ENCODE measurements at regions not wholly inside any gene's neighbourhood (a gene's known extent, or its start where the extent isn't known, plus 50 kb on each side); places are given as distances from the start of the nearest gene placed in this dataset.

DNA sequence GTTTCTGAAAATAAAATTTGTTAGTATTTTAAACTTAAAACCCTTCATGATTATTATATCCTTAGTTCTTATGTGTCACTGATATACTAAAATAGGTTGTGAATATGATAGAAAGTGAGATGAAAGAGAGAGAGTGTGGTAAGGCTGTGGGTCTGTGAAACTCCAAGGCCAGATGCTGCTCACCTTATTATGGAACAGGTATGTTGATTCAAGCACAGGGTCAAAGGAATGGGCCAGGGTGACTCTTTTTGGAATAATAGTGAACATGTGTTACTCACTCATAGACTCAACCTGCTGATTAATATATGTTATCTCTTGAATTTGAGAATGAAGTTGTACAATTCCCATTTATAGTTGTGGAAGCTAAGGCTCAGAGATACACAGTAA lies 70.7 kb upstream of the FN1 start (continued):
- TF ChIP-seq, protein P1, sequence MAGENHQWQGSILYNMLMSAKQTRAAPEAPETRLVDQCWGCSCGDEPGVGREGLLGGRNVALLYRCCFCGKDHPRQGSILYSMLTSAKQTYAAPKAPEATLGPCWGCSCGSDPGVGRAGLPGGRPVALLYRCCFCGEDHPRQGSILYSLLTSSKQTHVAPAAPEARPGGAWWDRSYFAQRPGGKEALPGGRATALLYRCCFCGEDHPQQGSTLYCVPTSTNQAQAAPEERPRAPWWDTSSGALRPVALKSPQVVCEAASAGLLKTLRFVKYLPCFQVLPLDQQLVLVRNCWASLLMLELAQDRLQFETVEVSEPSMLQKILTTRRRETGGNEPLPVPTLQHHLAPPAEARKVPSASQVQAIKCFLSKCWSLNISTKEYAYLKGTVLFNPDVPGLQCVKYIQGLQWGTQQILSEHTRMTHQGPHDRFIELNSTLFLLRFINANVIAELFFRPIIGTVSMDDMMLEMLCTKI (IDR thresholded peaks at IDR 0.05; ENCODE audit: partially characterized antibody): no peak
- TF ChIP-seq NCOA6 (IDR thresholded peaks at IDR 0.05): no peak
- TF ChIP-seq, protein P2, sequence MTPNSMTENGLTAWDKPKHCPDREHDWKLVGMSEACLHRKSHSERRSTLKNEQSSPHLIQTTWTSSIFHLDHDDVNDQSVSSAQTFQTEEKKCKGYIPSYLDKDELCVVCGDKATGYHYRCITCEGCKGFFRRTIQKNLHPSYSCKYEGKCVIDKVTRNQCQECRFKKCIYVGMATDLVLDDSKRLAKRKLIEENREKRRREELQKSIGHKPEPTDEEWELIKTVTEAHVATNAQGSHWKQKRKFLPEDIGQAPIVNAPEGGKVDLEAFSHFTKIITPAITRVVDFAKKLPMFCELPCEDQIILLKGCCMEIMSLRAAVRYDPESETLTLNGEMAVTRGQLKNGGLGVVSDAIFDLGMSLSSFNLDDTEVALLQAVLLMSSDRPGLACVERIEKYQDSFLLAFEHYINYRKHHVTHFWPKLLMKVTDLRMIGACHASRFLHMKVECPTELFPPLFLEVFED (CRISPR knock-in tag; conservative IDR thresholded peaks at IDR 0.05): no peak

DNA sequence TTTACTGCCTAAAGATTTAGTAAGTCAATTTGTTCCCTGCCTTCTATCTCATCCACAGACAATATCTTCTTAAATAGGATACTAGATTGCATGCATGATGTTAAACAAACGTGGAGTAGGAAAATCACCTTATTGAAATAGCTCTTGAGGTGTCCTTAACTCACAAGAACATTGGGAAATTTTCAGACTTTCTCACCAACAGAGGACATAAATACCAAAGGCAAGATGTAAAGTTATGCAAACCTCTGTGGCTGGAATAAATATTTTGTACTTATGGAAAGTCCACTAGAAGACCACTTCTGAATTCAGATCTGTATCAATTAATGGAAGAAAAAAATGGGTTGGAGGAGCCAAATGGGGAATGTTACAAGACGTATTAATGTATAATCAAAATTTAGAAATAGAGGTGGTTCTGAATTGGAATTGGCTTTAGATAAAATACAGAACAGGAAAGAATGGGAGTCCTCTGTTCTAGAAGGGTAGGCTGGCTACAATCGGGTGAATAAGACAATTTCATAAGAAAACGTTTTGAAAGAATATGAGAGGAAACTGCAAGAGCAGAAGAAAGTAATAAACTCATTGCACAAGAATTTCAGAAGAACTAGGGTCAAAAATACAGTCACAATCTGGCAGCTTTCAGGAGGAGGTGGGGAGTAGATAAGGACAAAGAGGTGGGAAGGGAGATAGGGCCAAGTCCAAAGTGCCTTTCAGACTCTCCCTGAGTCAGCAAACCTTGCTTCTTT lies 69.3 kb upstream of the FN1 start:
- FAIRE-seq: peak; percentile 88
- POLR2A ChIA-PET: interaction anchor here (0.7 kb wide), 2 partner anchors 31 to 172 kb away, joined by 3 read pairs; no protein-coding TSS in a partner anchor
- in situ Hi-C loops (cut with MboI): no loop called here
- TF ChIP-seq CREM (IDR thresholded peaks at IDR 0.05; ENCODE audit: low read depth) (0 out of 2 replicates have a peak, but pooled peaks have one; percentile 20), PML (IDR thresholded peaks at IDR 0.05; ENCODE audit: low read length) (peak; percentile 74), HMG20A (CRISPR knock-in tag; conservative IDR thresholded peaks at IDR 0.05) (no peak), SRSF1 (IDR thresholded peaks at IDR 0.05; ENCODE audit: low read depth, low read length) (no peak), NCOA1 (IDR thresholded peaks at IDR 0.05; ENCODE audit: low read depth) (peak; percentile 39; the same call in 1 of the 2 replicates), DPF2 (IDR thresholded peaks at IDR 0.05) (peak; percentile 96), RCOR1 (IDR thresholded peaks at IDR 0.05; ENCODE audit: borderline replicate concordance in 1 of 2, low read depth in 2 of 2, low read length in 2 of 2) (peak in 1 of 2 experiments; percentile 94; a peak in 2 of 4 replicates), CBFA2T2 (conservative IDR thresholded peaks at IDR 0.05) (peak; percentile 90), TBL1XR1 (IDR thresholded peaks at IDR 0.05; ENCODE audit: low read length in 2 of 2) (peak in 1 of 2 experiments; percentile 77; a peak in 2 of 4 replicates)
- TF ChIP-seq, protein P3, sequence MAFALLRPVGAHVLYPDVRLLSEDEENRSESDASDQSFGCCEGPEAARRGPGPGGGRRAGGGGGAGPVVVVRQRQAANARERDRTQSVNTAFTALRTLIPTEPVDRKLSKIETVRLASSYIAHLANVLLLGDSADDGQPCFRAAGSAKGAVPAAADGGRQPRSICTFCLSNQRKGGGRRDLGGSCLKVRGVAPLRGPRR (CRISPR knock-in tag; IDR thresholded peaks at IDR 0.05): no peak
- TF ChIP-seq, protein P4, sequence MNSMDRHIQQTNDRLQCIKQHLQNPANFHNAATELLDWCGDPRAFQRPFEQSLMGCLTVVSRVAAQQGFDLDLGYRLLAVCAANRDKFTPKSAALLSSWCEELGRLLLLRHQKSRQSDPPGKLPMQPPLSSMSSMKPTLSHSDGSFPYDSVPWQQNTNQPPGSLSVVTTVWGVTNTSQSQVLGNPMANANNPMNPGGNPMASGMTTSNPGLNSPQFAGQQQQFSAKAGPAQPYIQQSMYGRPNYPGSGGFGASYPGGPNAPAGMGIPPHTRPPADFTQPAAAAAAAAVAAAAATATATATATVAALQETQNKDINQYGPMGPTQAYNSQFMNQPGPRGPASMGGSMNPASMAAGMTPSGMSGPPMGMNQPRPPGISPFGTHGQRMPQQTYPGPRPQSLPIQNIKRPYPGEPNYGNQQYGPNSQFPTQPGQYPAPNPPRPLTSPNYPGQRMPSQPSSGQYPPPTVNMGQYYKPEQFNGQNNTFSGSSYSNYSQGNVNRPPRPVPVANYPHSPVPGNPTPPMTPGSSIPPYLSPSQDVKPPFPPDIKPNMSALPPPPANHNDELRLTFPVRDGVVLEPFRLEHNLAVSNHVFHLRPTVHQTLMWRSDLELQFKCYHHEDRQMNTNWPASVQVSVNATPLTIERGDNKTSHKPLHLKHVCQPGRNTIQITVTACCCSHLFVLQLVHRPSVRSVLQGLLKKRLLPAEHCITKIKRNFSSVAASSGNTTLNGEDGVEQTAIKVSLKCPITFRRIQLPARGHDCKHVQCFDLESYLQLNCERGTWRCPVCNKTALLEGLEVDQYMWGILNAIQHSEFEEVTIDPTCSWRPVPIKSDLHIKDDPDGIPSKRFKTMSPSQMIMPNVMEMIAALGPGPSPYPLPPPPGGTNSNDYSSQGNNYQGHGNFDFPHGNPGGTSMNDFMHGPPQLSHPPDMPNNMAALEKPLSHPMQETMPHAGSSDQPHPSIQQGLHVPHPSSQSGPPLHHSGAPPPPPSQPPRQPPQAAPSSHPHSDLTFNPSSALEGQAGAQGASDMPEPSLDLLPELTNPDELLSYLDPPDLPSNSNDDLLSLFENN (IDR thresholded peaks at IDR 0.05; ENCODE audit: low read depth in 2 of 2, low read length in 2 of 2): peak in 1 of 2 experiments; percentile 78; a peak in 1 of 4 replicates

More for the DNA sequence above, 69.3 kb upstream of the FN1 start:
- peak overlapping the region in 1 of 2 experiments; percentile 40; a peak in 1 of 4 replicates for H3K9ac ChIP-seq (ENCODE audit: insufficient read depth in 1 of 2, low read depth in 2 of 2, low read length in 2 of 2)
- no peaks in the 10 kb centered on the region for H4K20me1 ChIP-seq (replicated peaks; ENCODE audit: control insufficient read depth, insufficient read depth, low read length)
- intact Hi-C loops (cut with micrococcal nuclease): loop anchor here (10.0 kb wide), 1 partner anchor 110 kb away; no protein-coding TSS in a partner anchor
- no peaks in the 10 kb centered on the region for H3K9me3 ChIP-seq (replicated peaks; ENCODE audit: control insufficient read depth, insufficient read depth, low read depth, low read length)
- H3K4me3 ChIP-seq: no peak overlapping the region
- WGBS (ENCODE audit: insufficient coverage, low coverage, missing lambda C conversion rate): 7% methylated on average over 4 of the region's 4 CpGs
- no peaks in the 10 kb centered on the region for H3K27me3 ChIP-seq (ENCODE audit: control insufficient read depth in 2 of 2, insufficient read depth in 2 of 2, low read length in 2 of 2)
- H3K79me2 ChIP-seq (ENCODE audit: control insufficient read depth, insufficient read depth, low read length): no peaks in the 10 kb centered on the region
- CTCF ChIA-PET (ENCODE audit: low intra/inter-chr PET ratio): no interaction called here
- ATAC-seq: peak; percentile 92
- peaks cover 11 to 19% of the 10 kb centered on the region in 2 experiments; a peak in 4 of 5 replicates for H3K4me1 ChIP-seq (replicated peaks in 1 of 2; ENCODE audit: control insufficient read depth in 2 of 2, insufficient read depth in 2 of 2, low read length in 2 of 2)
- no TSS peak for BruUV-seq (replicated peaks)
- peak overlapping the region; percentile 20 for H2AFZ ChIP-seq (ENCODE audit: low read depth, low read length)
- no peaks in the 10 kb centered on the region for H3K9me1 ChIP-seq (ENCODE audit: control insufficient read depth, insufficient read depth, low read length)
- no peaks in the 10 kb centered on the region for H3K36me3 ChIP-seq (ENCODE audit: control insufficient read depth, insufficient read depth, low read length)
- DNase-seq (ENCODE audit: extremely low read depth in 1 of 4, low spot score in 3 of 4): peak; percentile 29 to 82 (median 61)
- H3K27ac ChIP-seq (ENCODE audit: extremely low read depth, low read depth, low read length): peak overlapping the region; percentile 39; the same call in 2 of the 3 replicates
- H3K4me2 ChIP-seq (ENCODE audit: insufficient read depth, low read length): peak overlapping the region; percentile 30; the same call in 1 of the 2 replicates
